DMS79 treated with DMSO at 0.1 percent for 48 hours (cell line): ENCODE measurements at regions not wholly inside any gene's neighbourhood (a gene's known extent, or its start where the extent isn't known, plus 50 kb on each side); places are given as distances from the start of the nearest gene placed in this dataset.
"Not testable (repeated sequence)": the region's sequence is repeated elsewhere in the genome, so short reads cannot be mapped to it uniquely, and the experiment has no call there.

Experiments
- DNase-seq: peaks from one replicate; lab custom pipeline; 2025; lab: John Stamatoyannopoulos, UW

DNA sequence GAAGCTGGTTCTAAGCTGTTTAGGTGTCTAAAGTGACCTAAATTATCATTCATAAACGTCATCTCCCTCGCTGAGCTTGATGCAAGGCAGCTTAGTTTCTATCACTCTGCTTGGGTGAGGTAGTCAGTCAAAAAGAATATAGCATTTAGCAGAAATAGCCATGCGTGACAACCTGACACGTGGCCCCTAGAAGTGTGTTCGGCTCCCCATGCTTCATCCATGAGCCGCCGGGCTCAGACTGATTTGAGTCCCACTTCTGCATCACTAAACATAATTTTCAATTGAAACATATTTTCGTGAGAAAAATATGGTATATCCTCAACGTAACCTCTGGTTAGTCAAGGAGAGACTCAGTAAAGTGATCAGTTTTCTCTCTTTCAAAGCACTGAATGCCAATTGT is 459.8 kb downstream of the IRS2 start:
- DNase-seq, result no peak

DNA sequence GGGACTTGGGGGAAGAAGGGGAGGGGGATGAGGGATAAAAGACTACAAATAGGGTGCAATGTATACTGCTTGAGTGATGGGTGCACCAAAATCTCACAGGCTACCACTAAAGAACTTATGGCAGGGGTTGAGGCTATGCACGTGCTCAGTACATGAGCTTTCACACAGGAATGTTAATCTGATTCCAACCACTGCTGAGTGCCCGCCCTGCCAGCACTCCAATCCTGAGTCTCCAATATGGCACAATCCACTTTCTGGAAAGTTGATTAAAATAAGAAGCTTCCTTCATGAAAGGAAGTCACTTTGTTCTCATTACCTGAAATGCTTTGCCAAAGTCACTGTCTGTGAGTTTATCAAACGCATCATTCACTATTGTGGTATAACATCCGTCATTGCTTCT is 463.0 kb downstream of the IRS2 start:
- DNase-seq, result no peak

GRCh38 chr13:109318945-109319590 is 467.3 kb downstream of the IRS2 start:
- DNase-seq, result no peak

GRCh38 chr13:109315481-109315880 is 470.9 kb downstream of the IRS2 start:
- DNase-seq, result no peak

DNA sequence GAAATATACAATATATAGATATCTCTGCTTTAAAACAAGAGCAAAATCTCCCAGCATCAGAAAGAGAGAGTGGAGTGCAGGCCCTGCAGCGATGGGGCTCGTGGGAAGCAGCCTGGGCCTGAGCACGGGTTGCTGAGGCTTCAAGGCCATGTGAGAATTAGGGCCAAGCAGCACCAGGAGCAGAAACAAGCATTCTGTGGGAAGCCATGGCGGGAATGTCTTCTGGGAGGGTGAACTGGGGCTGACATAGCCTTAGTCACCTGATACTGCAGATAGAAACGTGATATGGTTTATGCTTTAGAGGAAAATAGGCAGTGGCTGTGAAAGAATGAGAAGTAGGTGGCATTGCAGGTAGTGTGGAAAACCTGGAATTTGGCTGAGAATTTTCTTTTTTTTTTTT is 472.3 kb downstream of the IRS2 start:
- DNase-seq, result no peak

DNA sequence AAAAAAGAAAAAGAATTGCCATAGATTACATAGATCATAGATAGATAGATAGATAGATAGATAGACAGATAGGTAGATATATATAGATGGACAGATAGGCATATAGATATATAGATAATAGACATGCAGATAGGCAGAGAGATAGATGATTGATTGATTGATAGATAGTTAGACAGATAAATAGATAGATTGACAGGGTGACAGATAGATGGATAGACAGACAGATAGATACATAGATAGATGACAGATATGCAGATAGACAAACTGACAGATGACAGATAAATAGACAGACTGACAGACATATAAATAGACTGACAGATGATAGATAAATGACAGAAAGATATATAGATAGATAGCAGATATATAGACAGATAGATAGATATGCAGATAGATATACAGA is 474.0 kb downstream of the IRS2 start:
- no peak for DNase-seq

DNA sequence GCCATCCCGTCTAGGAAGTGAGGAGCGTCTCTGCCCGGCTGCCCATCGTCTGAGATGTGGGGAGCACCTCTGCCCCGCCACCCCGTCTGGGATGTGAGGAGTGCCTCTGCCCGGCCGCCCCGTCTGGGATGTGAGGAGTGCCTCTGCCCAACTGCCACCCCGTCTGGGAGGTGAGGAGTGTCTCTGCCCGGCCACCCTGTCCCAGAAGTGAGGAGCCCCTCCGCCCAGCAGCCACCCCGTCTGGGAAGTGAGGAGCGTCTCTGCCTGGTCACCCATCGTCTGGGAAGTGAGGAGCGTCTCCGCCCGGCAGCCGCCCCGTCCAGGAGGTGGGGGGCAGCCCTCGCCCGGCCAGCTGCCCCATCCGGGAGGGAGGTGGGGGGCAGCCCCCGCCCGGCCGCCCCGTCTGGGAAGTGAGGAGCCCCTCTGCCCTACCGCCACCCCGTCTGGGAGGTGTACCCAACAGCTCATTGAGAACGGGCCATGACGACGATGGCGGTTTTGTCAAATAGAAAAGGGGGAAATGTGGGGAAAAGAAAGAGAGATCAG is 474.9 kb downstream of the IRS2 start:
- DNase-seq, result not testable (repeated sequence)

GRCh38 chr13:109309625-109310363 is 476.6 kb downstream of the IRS2 start:
- DNase-seq, result no peak

GRCh38 chr13:109307027-109307426 is 479.4 kb downstream of the IRS2 start:
- DNase-seq, result no peak

- DNase-seq, result no peak
These were observed 484.7 kb downstream of the IRS2 start for GRCh38 chr13:109301726-109302125.

DNA sequence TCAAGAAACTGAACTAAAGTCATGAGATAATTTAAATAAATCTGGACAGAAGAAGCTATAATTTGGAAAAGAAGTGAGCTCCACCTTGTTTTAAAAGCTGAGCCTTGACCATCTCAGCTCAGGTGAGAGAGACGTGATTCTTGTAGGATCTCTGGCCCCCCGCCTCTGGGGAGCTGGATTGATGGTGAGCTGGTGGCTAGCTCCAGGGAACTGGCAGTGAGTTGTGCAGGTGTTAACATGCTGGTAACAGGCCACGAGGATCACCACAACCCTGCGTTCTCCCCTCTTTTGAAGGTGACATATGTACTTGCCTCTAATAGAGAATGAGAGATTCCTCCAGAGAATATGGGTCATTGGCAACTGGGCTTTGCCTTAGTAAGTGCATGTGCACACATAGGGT is 485.1 kb downstream of the IRS2 start:
- no peak for DNase-seq

DNA sequence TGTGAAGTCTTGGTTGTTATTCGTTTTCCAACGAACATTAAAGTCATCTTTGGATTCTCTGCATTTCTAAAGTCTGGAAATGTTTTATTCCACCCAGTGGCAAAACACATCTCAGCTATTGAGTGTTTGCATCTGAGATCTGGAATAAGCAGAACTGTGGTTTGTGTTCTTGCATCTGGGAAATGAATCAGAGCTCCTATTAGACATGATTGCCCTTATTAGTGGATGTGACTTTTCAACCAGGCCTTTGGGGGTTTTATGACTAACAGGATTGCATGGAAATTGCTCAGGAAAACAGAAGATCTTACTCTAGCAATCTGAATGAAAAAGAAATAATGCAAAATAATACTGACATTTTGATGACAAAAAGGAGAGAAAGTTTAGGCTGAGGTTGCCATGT is 488.8 kb downstream of the IRS2 start:
- no peak for DNase-seq

GRCh38 chr13:109293166-109293565 is 493.2 kb downstream of the IRS2 start:
- no peak for DNase-seq

GRCh38 chr13:109288151-109288709 is 498.2 kb downstream of the IRS2 start:
- no peak for DNase-seq

DNA sequence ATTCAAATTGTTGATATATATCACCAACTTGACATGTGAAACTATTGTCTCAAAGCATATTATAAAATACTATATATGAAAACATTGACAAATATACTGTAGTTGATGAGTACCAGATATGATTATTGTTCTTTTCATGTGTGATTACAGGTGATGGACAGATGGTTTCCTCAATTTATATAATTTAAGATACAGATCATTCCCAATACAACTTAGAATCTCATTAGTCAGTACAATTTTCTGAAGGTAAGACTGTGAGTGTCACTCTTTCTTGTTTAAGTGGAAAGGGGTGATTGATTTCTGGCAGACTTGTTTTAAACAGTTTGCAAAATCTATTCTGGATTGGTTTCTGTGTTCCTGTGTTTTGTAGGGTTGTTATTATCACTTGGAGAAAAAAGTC is 498.8 kb downstream of the IRS2 start:
- DNase-seq, result no peak

GRCh38 chr13:109285586-109285985 is 500.8 kb downstream of the IRS2 start:
- no peak for DNase-seq

DNA sequence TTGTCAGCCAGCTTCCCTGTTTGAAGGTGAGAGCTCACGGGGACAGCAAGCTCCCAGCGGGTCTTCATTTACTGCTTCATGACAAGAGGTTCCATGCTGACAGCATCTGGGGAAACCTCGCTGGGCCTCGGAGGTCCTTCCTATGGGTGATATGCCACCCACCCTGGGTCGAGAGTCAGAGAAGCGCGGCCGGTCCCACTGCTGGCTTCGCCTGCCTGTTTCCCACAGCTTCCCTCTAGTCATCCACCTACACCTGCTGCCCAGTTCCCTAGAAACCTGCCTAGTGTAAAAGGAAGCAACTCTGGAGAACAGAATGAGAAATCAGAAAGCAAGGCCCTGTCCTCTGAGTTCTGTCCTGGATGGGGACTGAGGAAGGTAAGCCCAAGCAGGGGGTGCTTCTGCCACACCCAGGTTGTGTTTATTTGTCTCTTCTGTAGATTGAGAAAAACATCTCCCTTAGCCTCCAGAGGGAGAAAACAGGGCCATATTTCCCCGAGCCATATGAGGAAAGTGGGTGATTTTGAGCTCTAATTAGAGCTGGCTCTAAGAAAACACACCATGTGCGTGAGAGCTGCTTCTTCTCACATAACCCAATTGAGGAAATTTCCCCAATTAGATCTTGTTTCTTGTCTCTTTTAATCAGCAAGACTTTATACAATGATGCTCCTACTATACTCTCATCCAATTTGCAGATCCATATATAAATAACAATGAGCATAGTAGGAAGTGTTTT is 504.3 kb downstream of the IRS2 start:
- DNase-seq, result no peak

DNA sequence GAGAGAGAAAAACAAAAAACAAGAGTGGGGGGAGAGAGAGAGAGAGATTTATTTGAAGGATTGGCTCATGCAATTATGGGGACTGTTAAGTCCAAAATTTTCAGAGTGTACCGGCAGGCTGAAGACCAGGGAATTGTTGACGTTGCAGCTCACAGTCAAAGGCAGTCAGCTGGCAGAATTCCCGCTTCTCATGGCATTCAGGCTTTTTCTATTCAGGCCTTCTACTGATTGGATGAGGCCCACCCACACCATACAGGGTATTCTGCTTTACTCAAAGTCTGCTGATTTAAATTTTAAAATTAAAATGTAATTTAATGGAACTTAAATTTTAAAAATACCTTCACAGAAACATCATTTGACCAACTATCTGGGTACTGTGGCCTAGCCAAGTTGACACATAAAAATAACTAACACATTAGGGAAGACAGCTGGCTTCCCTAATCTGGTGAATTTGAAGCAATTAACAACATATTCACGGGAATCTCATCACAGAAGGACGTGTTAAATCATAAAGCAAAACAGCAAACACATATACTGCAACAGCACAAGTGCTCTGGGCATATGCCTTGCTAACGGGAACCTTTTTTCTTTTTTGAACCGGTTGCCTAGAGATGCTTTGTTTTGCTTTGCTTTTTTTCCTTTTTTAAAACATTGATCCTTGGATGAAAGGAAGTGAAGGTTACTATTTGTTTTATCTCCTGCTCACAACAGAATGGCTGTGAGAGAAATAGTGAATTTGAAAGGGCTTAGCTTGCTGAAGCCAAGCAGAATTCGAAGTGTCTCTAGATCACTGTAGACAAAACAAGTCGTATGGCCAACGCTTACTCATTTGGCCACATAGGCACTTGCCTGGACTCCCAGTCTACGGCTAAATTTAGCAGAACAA is 505.1 kb downstream of the IRS2 start:
- DNase-seq, result no peak

GRCh38 chr13:109276261-109276660 is 510.1 kb downstream of the IRS2 start:
- DNase-seq, result no peak

DNA sequence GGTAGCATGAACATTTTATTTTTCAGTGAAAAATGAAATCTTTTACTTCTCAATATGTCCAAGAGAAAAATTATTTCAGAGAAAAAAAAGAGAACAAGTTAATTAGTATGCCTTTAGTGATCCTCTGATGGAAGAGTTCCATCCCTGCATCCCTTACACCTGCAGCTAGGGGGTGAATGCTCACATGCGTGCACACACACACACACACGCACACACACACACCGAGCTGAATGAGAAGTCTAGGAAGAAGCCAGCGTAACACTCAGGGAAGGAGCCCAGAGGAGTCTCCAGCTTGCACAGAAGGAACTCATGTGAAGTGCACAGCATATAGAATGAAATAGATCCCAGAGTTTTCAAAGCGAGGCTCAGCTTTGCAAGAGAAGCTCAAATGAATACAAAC is 510.5 kb downstream of the IRS2 start:
- no peak for DNase-seq

- no peak for DNase-seq
These were observed 511.1 kb downstream of the IRS2 start for GRCh38 chr13:109275139-109275745.
